NCI-H226 (cell line): ENCODE measurements at regions not wholly inside any gene's neighbourhood (a gene's known extent, or its start where the extent isn't known, plus 50 kb on each side); places are given as distances from the start of the nearest gene placed in this dataset.
"Not testable (repeated sequence)": the region's sequence is repeated elsewhere in the genome, so short reads cannot be mapped to it uniquely, and the experiment has no call there.

Source experiments
- DNase-seq: peaks from one replicate; pipeline ENCODE4 v3.0.0-alpha.2; 2015

GRCh38 chr6:101015541-101015940 is 134.4 kb upstream of the ASCC3 start:
- no peak for DNase-seq

- no peak for DNase-seq
These were observed 135.0 kb upstream of the ASCC3 start for GRCh38 chr6:101016163-101016562.

- no peak for DNase-seq
These were observed 137.0 kb upstream of the ASCC3 start for GRCh38 chr6:101018157-101018556.

GRCh38 chr6:101021504-101021903 is 140.4 kb upstream of the ASCC3 start:
- peak; percentile 12 for DNase-seq

GRCh38 chr6:101042966-101043365 is 161.8 kb upstream of the ASCC3 start:
- DNase-seq, result no peak

- DNase-seq, result no peak
These were observed 177.2 kb upstream of the ASCC3 start for GRCh38 chr6:101058296-101058695.

- no peak for DNase-seq
These were observed 185.4 kb upstream of the ASCC3 start for GRCh38 chr6:101066481-101066880.

GRCh38 chr6:101069191-101069795 is 188.2 kb upstream of the ASCC3 start:
- peak; percentile 10 for DNase-seq

GRCh38 chr6:101070044-101070608 is 189.0 kb upstream of the ASCC3 start:
- no peak for DNase-seq

- no peak for DNase-seq
These were observed 196.2 kb upstream of the ASCC3 start for GRCh38 chr6:101077344-101077743.

GRCh38 chr6:101079696-101080270 is 198.7 kb upstream of the ASCC3 start:
- DNase-seq, result no peak

GRCh38 chr6:101080597-101080996 is 199.5 kb upstream of the ASCC3 start:
- peak; percentile 73 for DNase-seq

- peak; percentile 94 for DNase-seq
These were observed 202.5 kb upstream of the ASCC3 start for GRCh38 chr6:101083533-101084175.

- DNase-seq, result peak; percentile 3
These were observed 204.2 kb upstream of the ASCC3 start for GRCh38 chr6:101085327-101085726.

GRCh38 chr6:101086473-101086872 is 205.3 kb upstream of the ASCC3 start:
- DNase-seq, result no peak

GRCh38 chr6:101088594-101088993 is 207.5 kb upstream of the ASCC3 start:
- DNase-seq, result no peak

GRCh38 chr6:101089640-101090039 is 208.5 kb upstream of the ASCC3 start:
- DNase-seq, result no peak

- DNase-seq, result no peak
These were observed 209.2 kb upstream of the ASCC3 start for GRCh38 chr6:101090281-101090680.

- not testable (repeated sequence) for DNase-seq
These were observed 217.5 kb upstream of the ASCC3 start for GRCh38 chr6:101098605-101099004.

- DNase-seq, result no peak
These were observed 221.6 kb upstream of the ASCC3 start for GRCh38 chr6:101102702-101103101.

- no peak for DNase-seq
These were observed 227.2 kb upstream of the ASCC3 start for GRCh38 chr6:101108286-101108685.

- no peak for DNase-seq
These were observed 229.7 kb upstream of the ASCC3 start for GRCh38 chr6:101110814-101111213.

GRCh38 chr6:101113468-101114260 is 232.5 kb upstream of the ASCC3 start:
- no peak for DNase-seq
